ENCODE measurements at regions not wholly inside any gene's neighbourhood (a gene's known extent, or its start where the extent isn't known, plus 50 kb on each side); places are given as distances from the start of the nearest gene placed in this dataset.
"Not testable (repeated sequence)": the region's sequence is repeated elsewhere in the genome, so short reads cannot be mapped to it uniquely, and the experiment has no call there.

GRCh38 chr12:131624756-131625501 is 86.0 kb upstream of the SFSWAP start:
- not testable (repeated sequence) for DNase-seq

GRCh38 chr12:131625966-131626722 is 84.7 kb upstream of the SFSWAP start:
- DNase-seq: not testable (repeated sequence)

GRCh38 chr12:131627151-131628022 is 83.5 kb upstream of the SFSWAP start:
- DNase-seq: not testable (repeated sequence)

GRCh38 chr12:131628023-131628740 is 82.7 kb upstream of the SFSWAP start:
- no peak for DNase-seq

- DNase-seq: no peak
These were observed 82.0 kb upstream of the SFSWAP start for GRCh38 chr12:131628766-131629448.

- DNase-seq: no peak
These were observed 79.7 kb upstream of the SFSWAP start for GRCh38 chr12:131631230-131631629.

GRCh38 chr12:131631889-131632651 is 78.8 kb upstream of the SFSWAP start:
- DNase-seq: not testable (repeated sequence)

GRCh38 chr12:131632652-131633023 is 78.3 kb upstream of the SFSWAP start:
- DNase-seq: not testable (repeated sequence)

GRCh38 chr12:131633610-131634009 is 77.3 kb upstream of the SFSWAP start:
- not testable (repeated sequence) for DNase-seq

- no peak for DNase-seq
These were observed 76.9 kb upstream of the SFSWAP start for GRCh38 chr12:131634037-131634436.

GRCh38 chr12:131635012-131635411 is 75.9 kb upstream of the SFSWAP start:
- not testable (repeated sequence) for DNase-seq

- no peak for DNase-seq
These were observed 75.3 kb upstream of the SFSWAP start for GRCh38 chr12:131635491-131636122.

- DNase-seq: no peak
These were observed 74.6 kb upstream of the SFSWAP start for GRCh38 chr12:131636266-131636665.

- no peak for DNase-seq
These were observed 73.7 kb upstream of the SFSWAP start for GRCh38 chr12:131636940-131637750.

- no peak for DNase-seq
These were observed 72.9 kb upstream of the SFSWAP start for GRCh38 chr12:131637986-131638385.

GRCh38 chr12:131639270-131639940 is 71.5 kb upstream of the SFSWAP start:
- DNase-seq: no peak

- no peak for DNase-seq
These were observed 70.4 kb upstream of the SFSWAP start for GRCh38 chr12:131640525-131640924.

GRCh38 chr12:131641315-131641714 is 69.6 kb upstream of the SFSWAP start:
- no peak for DNase-seq

GRCh38 chr12:131642101-131642540 is 68.8 kb upstream of the SFSWAP start:
- DNase-seq: peak; percentile 50
